Chondrocyte (in vitro differentiated cells): ENCODE measurements at regions not wholly inside any gene's neighbourhood (a gene's known extent, or its start where the extent isn't known, plus 50 kb on each side); places are given as distances from the start of the nearest gene placed in this dataset.

Experiments used
- DNase-seq: peaks from one replicate; pipeline ENCODE4 v3.0.0; 2021; ENCODE audit warnings: mixed read lengths, low spot score
- H3K27ac Mint-ChIP-seq: one replicate; pipeline ENCODE4 v1.8.0; 2021; ENCODE audit warnings: mild to moderate bottlenecking, moderate library complexity, mixed read lengths; ENCODE audit not compliant: unreplicated experiment
- H3K27me3 Mint-ChIP-seq: 2 replicates; pipeline ENCODE4 v1.8.0; 2021; ENCODE audit warnings: low read depth, mixed read lengths
- H3K36me3 Mint-ChIP-seq: 2 replicates; pipeline ENCODE4 v1.8.0; 2021; ENCODE audit warnings: low read depth, mixed read lengths
- H3K4me1 Mint-ChIP-seq: 2 replicates; pipeline ENCODE4 v1.8.0; 2021; ENCODE audit warnings: low read depth, mild to moderate bottlenecking, mixed read lengths
- H3K4me3 Mint-ChIP-seq: one replicate; pipeline ENCODE4 v1.8.0; 2021; ENCODE audit warnings: mild to moderate bottlenecking, moderate library complexity, mixed read lengths; ENCODE audit not compliant: unreplicated experiment
- H3K9me3 Mint-ChIP-seq: 2 replicates; pipeline ENCODE4 v1.8.0; 2021; ENCODE audit warnings: low read depth, mixed read lengths
- TF ChIP-seq, protein P1 (sequence below): fragments of 200-600 bp; sonication (generic); IDR thresholded peaks from 2 replicates; pipeline ENCODE4 v1.5.0; 2021; ENCODE audit warnings: antibody characterized with exemption, mild to moderate bottlenecking, moderate library complexity

DNA sequence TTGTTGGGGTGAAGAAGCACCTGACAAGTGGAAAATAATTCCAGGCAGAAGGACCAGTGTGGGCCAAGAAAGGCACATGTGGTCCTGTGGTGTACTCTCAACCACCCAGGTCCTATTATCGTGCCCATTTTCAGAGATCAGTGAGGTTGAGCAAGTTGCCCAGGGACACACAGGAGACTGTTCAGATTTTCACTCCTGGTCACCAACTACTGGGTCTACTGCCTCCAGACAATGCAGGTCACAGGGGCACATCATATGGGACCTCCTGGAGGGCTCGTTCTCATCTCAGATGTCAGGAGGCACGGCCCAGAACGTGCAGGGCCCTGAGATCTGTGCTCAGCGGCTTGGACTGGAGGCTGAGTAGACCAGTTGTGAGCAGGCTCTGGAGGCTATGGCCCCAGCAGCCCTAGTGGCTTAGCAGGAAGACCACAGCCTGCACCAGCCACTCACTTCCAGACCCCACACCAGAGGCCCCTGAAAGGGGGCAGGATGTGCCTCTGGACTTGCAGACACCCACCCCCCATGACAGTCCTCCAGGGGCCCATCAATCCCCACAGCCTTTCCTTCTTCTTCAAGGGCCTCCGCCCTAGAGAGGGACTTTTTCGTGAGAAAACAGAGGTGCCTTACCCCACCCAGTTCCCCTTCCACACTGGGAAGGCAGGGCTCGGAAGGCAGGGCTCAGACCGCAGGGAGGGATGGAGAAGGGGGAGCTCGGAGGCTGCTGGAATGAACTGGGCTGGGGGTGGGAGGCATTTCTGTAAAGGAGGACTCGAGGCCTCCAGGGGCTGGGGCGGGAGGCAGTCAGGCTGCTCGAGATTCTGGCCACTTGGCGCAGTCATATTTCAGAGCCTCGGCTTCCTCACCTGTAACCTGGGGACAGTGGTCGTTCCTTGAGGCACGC is 82.7 kb upstream of the NEURL1B start:
- TF ChIP-seq, protein P1, sequence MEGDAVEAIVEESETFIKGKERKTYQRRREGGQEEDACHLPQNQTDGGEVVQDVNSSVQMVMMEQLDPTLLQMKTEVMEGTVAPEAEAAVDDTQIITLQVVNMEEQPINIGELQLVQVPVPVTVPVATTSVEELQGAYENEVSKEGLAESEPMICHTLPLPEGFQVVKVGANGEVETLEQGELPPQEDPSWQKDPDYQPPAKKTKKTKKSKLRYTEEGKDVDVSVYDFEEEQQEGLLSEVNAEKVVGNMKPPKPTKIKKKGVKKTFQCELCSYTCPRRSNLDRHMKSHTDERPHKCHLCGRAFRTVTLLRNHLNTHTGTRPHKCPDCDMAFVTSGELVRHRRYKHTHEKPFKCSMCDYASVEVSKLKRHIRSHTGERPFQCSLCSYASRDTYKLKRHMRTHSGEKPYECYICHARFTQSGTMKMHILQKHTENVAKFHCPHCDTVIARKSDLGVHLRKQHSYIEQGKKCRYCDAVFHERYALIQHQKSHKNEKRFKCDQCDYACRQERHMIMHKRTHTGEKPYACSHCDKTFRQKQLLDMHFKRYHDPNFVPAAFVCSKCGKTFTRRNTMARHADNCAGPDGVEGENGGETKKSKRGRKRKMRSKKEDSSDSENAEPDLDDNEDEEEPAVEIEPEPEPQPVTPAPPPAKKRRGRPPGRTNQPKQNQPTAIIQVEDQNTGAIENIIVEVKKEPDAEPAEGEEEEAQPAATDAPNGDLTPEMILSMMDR, result no peak
- DNase-seq, result peak; percentile 68
- H3K27ac Mint-ChIP-seq, result no peak overlapping the region
- peaks cover 26% of the 10 kb centered on the region for H3K27me3 Mint-ChIP-seq
- H3K9me3 Mint-ChIP-seq, result no peaks in the 10 kb centered on the region
- peaks cover 26% of the 10 kb centered on the region for H3K4me1 Mint-ChIP-seq
- peak overlapping the region; percentile 52 for H3K4me3 Mint-ChIP-seq
- no peaks in the 10 kb centered on the region for H3K36me3 Mint-ChIP-seq

DNA sequence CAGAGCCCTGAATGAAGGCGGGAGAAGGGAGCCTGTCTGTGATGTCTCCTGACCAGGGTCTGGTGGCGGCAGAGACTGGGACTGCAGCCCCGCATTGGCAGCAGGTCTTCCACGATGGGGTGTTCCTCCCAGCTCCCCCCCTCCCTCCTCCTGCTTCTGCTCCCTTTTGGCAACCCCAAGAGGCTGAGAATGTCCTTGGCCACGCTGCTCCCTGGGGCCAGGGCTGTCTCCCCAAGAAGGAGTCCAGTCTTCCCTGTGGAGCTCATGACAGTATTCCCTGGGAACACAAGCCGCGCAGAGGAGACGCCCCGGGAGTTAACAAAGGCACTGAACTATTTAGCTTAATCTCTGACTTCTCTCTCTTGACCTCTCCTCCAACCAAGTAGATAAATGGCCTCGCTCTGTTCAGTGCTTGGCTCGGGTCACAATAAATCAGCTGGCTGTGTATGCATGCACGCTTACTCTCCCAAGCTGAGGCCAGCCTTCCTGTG is 84.0 kb upstream of the NEURL1B start:
- no peak overlapping the region for H3K27ac Mint-ChIP-seq
- H3K9me3 Mint-ChIP-seq, result no peaks in the 10 kb centered on the region
- TF ChIP-seq, protein P1, result no peak
- H3K36me3 Mint-ChIP-seq, result no peaks in the 10 kb centered on the region
- no peak overlapping the region for H3K4me3 Mint-ChIP-seq
- H3K27me3 Mint-ChIP-seq, result peaks cover 18% of the 10 kb centered on the region
- H3K4me1 Mint-ChIP-seq, result peaks cover 26% of the 10 kb centered on the region
- peak; percentile 66 for DNase-seq

DNA sequence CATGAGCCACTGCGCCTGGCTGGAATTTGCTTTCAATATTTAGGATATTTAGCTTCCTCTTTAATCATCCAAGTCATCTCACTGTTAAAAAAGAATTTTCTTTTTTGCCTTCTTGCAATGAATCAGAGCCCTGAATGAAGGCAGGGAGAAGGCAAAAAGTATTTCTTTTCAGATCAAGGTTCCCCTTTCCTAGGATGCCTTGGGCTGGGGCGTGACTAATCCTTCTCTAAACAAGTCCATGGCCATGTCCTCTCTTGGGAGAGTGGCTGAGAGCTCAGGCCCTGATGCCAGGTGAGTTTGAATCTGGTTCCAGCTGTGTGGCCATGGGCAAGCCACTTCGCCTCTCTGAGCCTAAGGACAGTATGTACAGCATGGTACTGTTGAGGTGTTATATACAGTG is 84.8 kb upstream of the NEURL1B start:
- H3K27me3 Mint-ChIP-seq, result peaks cover 14% of the 10 kb centered on the region
- no peaks in the 10 kb centered on the region for H3K9me3 Mint-ChIP-seq
- TF ChIP-seq, protein P1, result no peak
- peaks cover 30% of the 10 kb centered on the region for H3K4me1 Mint-ChIP-seq
- H3K4me3 Mint-ChIP-seq, result no peak overlapping the region
- DNase-seq, result peak; percentile 17
- H3K36me3 Mint-ChIP-seq, result no peaks in the 10 kb centered on the region
- no peak overlapping the region for H3K27ac Mint-ChIP-seq

DNA sequence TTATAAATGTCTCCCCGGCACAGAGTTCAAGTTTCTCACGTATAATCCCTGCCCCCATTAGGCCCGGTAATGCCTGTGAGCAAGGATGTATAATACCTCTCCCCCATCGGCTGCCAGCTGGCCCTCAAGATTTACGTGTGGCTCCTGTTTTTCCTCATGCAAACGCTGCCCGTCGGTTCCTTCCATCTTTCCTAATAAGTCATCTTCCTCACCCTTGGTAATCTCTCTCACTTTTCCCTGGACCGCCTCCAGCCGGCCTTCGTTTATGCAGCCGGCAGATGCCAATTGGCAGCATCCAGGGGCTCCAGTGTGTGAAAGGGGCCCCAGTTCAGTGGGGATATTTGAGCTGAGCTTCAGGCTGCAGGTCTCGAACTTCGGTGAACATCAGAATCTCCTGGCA is 86.5 kb upstream of the NEURL1B start:
- DNase-seq, result peak; percentile 55
- no peaks in the 10 kb centered on the region for H3K9me3 Mint-ChIP-seq
- H3K4me3 Mint-ChIP-seq, result no peak overlapping the region
- TF ChIP-seq, protein P1, result no peak
- peaks cover 12% of the 10 kb centered on the region for H3K27me3 Mint-ChIP-seq
- peaks cover 32% of the 10 kb centered on the region for H3K4me1 Mint-ChIP-seq
- no peak overlapping the region for H3K27ac Mint-ChIP-seq
- no peaks in the 10 kb centered on the region for H3K36me3 Mint-ChIP-seq

DNA sequence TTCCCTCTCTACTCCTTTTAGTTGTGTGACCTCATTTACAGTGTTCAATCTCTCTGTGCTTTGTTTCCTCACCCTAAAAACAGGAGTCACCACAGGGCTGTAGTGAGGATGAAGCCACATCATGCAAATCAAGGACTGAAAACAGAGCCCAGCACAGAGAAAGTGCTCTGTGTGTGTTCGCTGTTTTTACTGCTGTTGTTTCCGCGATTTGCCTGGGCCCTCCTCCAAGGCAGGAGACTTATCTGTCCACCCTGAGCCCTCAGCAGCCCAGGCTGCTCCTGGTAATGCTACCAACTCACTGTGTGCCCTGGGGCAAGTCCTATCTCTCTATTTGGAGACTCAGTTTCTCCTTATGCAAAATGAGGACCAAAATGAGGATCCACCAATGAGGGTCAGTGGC is 87.2 kb upstream of the NEURL1B start:
- Mint-ChIP-seq H3K4me1 (peaks cover 25% of the 10 kb centered on the region), H3K4me3 (no peak overlapping the region), H3K36me3 (no peaks in the 10 kb centered on the region), H3K27ac (no peak overlapping the region), H3K9me3 (no peaks in the 10 kb centered on the region), H3K27me3 (peaks cover 12% of the 10 kb centered on the region)
- TF ChIP-seq, protein P1, result no peak
- DNase-seq, result peak; percentile 38
